IMR-90 (cell line): ENCODE measurements at regions not wholly inside any gene's neighbourhood (a gene's known extent, or its start where the extent isn't known, plus 50 kb on each side); places are given as distances from the start of the nearest gene placed in this dataset.

ENCODE experiments used
- ATAC-seq: fragments of 200-7000 bp; cut with Tn5 transposase; 2 replicates; pipeline ENCODE4 v1.9.1; 2020; ENCODE audit warnings: low read depth, mild to moderate bottlenecking, moderate library complexity
- BruUV-seq: library from RNA; stranded (reverse); fragments of 400-500 nt; replicated peaks from 2 replicates; lab custom pipeline; 2021; lab: Mats Ljungman, UMichigan
- CTCF ChIA-PET: fragments of 300-600 bp; formaldehyde crosslinking; extraction: SDS; loops from one replicate; lab custom pipeline; 2021; ENCODE audit warnings: antibody characterized with exemption; lab: Yijun Ruan, JAX
- POLR2A ChIA-PET: fragments of 300-600 bp; sonication (Branson Sonifier 250); formaldehyde crosslinking; loops from one replicate; lab custom pipeline; 2022; ENCODE audit warnings: antibody characterized with exemption; ENCODE audit not compliant: unreplicated experiment; lab: Charles Lee
- DNase-seq: peaks from one replicate; pipeline ENCODE4 v3.0.0; 2013
- H2AFZ ChIP-seq: replicated peaks from 2 replicates; pipeline ENCODE3; 2013; ENCODE audit warnings: low read length, mild to moderate bottlenecking; ENCODE audit not compliant: poor library complexity
- H2AK5ac ChIP-seq: 2 replicates; pipeline ENCODE4 v1.6.1; 2013; ENCODE audit warnings: low read depth, low read length, inconsistent platforms
- H2AK9ac ChIP-seq: replicated peaks from 2 replicates; pipeline ENCODE3; 2013; ENCODE audit warnings: mild to moderate bottlenecking, low read depth, low read length, moderate library complexity; ENCODE audit not compliant: poor library complexity
- H2BK120ac ChIP-seq: 2 replicates; pipeline ENCODE4 v1.6.1; 2013; ENCODE audit warnings: low read depth, low read length, inconsistent platforms
- H2BK15ac ChIP-seq: 3 replicates; pipeline ENCODE4 v1.6.1; 2013; ENCODE audit warnings: low read depth, low read length, inconsistent platforms
- H2BK20ac ChIP-seq: 2 replicates; pipeline ENCODE4 v1.6.1; 2013; ENCODE audit warnings: low read depth, mild to moderate bottlenecking, inconsistent platforms, low read length, moderate library complexity
- H2BK5ac ChIP-seq: 2 replicates; pipeline ENCODE4 v1.6.1; 2013; ENCODE audit warnings: mild to moderate bottlenecking, low read depth, low read length, inconsistent platforms; ENCODE audit not compliant: poor library complexity, severe bottlenecking
- H3K14ac ChIP-seq: replicated peaks from 2 replicates; pipeline ENCODE4 v1.6.1; 2013; ENCODE audit warnings: low read depth, low read length, inconsistent platforms
- H3K18ac ChIP-seq: 2 replicates; pipeline ENCODE4 v1.6.1; 2013; ENCODE audit warnings: low read depth, low read length, control low read depth
- H3K23ac ChIP-seq: 2 replicates; pipeline ENCODE4 v1.6.1; 2013; ENCODE audit warnings: low read depth, low read length, inconsistent platforms
- H3K27ac ChIP-seq: 2 replicates; pipeline ENCODE4 v1.5.1; 2013; ENCODE audit warnings: mild to moderate bottlenecking, control low read depth, low read length; ENCODE audit not compliant: insufficient read depth
- H3K27me3 ChIP-seq: 2 replicates; pipeline ENCODE4 v1.6.1; 2013; ENCODE audit warnings: low read length; ENCODE audit not compliant: control insufficient read depth, insufficient read depth
- H3K36me3 ChIP-seq: 2 replicates; pipeline ENCODE4 v1.6.1; 2013; ENCODE audit warnings: low read length, mixed read lengths; ENCODE audit not compliant: control insufficient read depth, insufficient read depth
- H3K4ac ChIP-seq: 2 replicates; pipeline ENCODE4 v1.6.1; 2013; ENCODE audit warnings: low read depth, low read length, inconsistent platforms
- H3K4me1 ChIP-seq: 2 replicates; pipeline ENCODE4 v1.6.1; 2013; ENCODE audit warnings: low read length, mixed read lengths; ENCODE audit not compliant: control insufficient read depth, insufficient read depth
- H3K4me2 ChIP-seq: 2 replicates; pipeline ENCODE4 v1.6.1; 2013; ENCODE audit warnings: low read depth, mild to moderate bottlenecking, control low read depth, low read length, moderate library complexity
- H3K4me3 ChIP-seq: 2 replicates; pipeline ENCODE4 v1.5.1; 2013; ENCODE audit warnings: low read depth, mild to moderate bottlenecking, control low read depth, low read length, moderate library complexity; ENCODE audit not compliant: insufficient read depth
- H3K56ac ChIP-seq: 2 replicates; pipeline ENCODE4 v1.6.1; 2013; ENCODE audit warnings: low read length, inconsistent platforms; ENCODE audit not compliant: insufficient read depth; ENCODE audit errors: extremely low read depth
- H3K79me1 ChIP-seq, 2 experiments: 2 replicates each; pipeline ENCODE4 v1.6.1; 2013; ENCODE audit warnings: low read length in 2 of 2, inconsistent platforms in 1 of 2, low read depth in 1 of 2
- H3K9ac ChIP-seq: 2 replicates; pipeline ENCODE4 v1.6.1; 2013; ENCODE audit warnings: low read depth, low read length, control low read depth
- H3K9me1 ChIP-seq: 2 replicates; pipeline ENCODE4 v1.6.1; 2013; ENCODE audit warnings: low read length, inconsistent platforms; ENCODE audit not compliant: insufficient read depth
- H3K9me3 ChIP-seq: 2 replicates; pipeline ENCODE4 v1.6.1; 2013; ENCODE audit warnings: low read length; ENCODE audit not compliant: control insufficient read depth, insufficient read depth
- H4K20me1 ChIP-seq: 2 replicates; pipeline ENCODE4 v1.6.1; 2013; ENCODE audit warnings: low read length, inconsistent platforms; ENCODE audit not compliant: insufficient read depth
- H4K5ac ChIP-seq: 2 replicates; pipeline ENCODE4 v1.6.1; 2013; ENCODE audit warnings: mild to moderate bottlenecking, low read depth, low read length, control low read depth
- H4K8ac ChIP-seq, 2 experiments: 2 replicates each; pipeline ENCODE4 v1.6.1; 2013; ENCODE audit warnings: low read depth in 2 of 2, low read length in 2 of 2, control low read depth in 1 of 2, inconsistent platforms in 1 of 2
- H4K91ac ChIP-seq: 2 replicates; pipeline ENCODE4 v1.6.1; 2013; ENCODE audit warnings: low read depth, low read length, inconsistent platforms; ENCODE audit not compliant: insufficient read depth
- CEBPB ChIP-seq: IDR thresholded peaks from 2 replicates; pipeline ENCODE4 v1.6.1; 2012; ENCODE audit warnings: low read depth, low read length, improper control_type of control experiment
- CHD1 ChIP-seq: IDR thresholded peaks from 2 replicates; pipeline ENCODE4 v1.6.1; 2012; ENCODE audit warnings: low read depth, low read length, improper control_type of control experiment
- FOS ChIP-seq: fragments of 150-350 bp; IDR thresholded peaks from 2 replicates; pipeline ENCODE4 v1.6.1; 2016; ENCODE audit warnings: low read depth, low read length
- MAFK ChIP-seq: IDR thresholded peaks from 2 replicates; pipeline ENCODE4 v1.6.1; 2012; ENCODE audit warnings: low read depth, low read length, improper control_type of control experiment
- MXI1 ChIP-seq: IDR thresholded peaks from 2 replicates; pipeline ENCODE4 v1.6.1; 2012; ENCODE audit warnings: low read depth, mild to moderate bottlenecking, low read length, moderate library complexity, borderline replicate concordance
- POLR2A ChIP-seq: IDR thresholded peaks from 2 replicates; pipeline ENCODE4 v1.6.1; 2012; ENCODE audit warnings: mild to moderate bottlenecking, low read depth, low read length
- RAD21 ChIP-seq: IDR thresholded peaks from 2 replicates; pipeline ENCODE4 v1.6.1; 2012; ENCODE audit warnings: low read length, improper control_type of control experiment
- RCOR1 ChIP-seq: IDR thresholded peaks from 2 replicates; pipeline ENCODE4 v1.6.1; 2012; ENCODE audit warnings: mild to moderate bottlenecking, low read length, improper control_type of control experiment; ENCODE audit not compliant: insufficient replicate concordance
- WGBS, 2 experiments: methylation state at CpG; one replicate each; pipeline versions ENCODE4 v1.1.5 to v1.1.7; 2013; ENCODE audit warnings: missing lambda C conversion rate in 2 of 2; ENCODE audit not compliant: insufficient read length in 1 of 2; ENCODE audit errors: extremely low coverage in 2 of 2; 5-methylcytosine and 5-hydroxymethylcytosine counted together
- dilution Hi-C: fragments of 300-500 bp; cut with HindIII; formaldehyde crosslinking; loops from one replicate; pipeline ENCODE4 v1.14.3; 2018; ENCODE audit warnings: low sequenced_read_pairs; ENCODE audit not compliant: unreplicated experiment
- in situ Hi-C: fragments of 300-500 bp; cut with MboI; formaldehyde crosslinking; loops from 3 replicates; pipeline ENCODE4 v1.14.3; 2019; ENCODE audit warnings: low sequenced_read_pairs, inconsistent platforms, mixed read lengths
- intact Hi-C: fragments of 100-400 bp; cut with micrococcal nuclease; formaldehyde crosslinking; loops from 2 replicates; pipeline ENCODE4 v1.10.0; 2022
- TF ChIP-seq, protein P1 (sequence below): fragments of 150-350 bp; IDR thresholded peaks from 2 replicates; pipeline ENCODE4 v1.6.1; 2017; ENCODE audit warnings: mild to moderate bottlenecking, antibody characterized with exemption, low read length, low read depth

DNA sequence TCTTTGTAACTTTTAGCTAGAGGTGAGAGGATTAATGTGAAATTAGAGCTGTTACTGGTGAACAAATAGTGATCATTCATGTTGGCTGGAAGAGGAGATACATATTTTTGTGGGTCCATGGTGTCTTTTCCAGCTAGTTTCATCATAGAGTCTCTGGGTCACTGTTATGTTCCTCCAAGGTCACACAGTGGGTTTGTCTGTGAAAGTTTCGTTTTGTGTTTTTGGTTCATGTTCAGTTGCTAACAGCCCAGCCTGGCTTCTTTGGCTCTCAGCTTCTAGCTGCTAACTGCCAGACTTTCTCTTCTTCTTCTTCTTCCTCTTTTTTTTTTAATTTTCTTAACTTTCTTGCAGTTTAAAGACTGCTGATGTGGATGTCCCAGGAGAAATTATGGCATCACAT, 480.0 kb upstream of the SYT4 start:
- Histone ChIP-seq H3K4me2 (no peak overlapping the region), H4K5ac (no peak overlapping the region), H3K27me3 (no peaks in the 10 kb centered on the region), H2AK9ac (no peak overlapping the region), H2AK5ac (no peak overlapping the region), H3K18ac (no peak overlapping the region), H2BK5ac (no peak overlapping the region), H4K91ac (no peak overlapping the region), H2AFZ (no peak overlapping the region), H3K4me3 (no peak overlapping the region), H3K4me1 (no peaks in the 10 kb centered on the region), H4K20me1 (no peaks in the 10 kb centered on the region), H3K9ac (no peak overlapping the region), H4K8ac (no peak overlapping the region), H3K9me3 (no peaks in the 10 kb centered on the region), H3K79me1 (no peaks in the 10 kb centered on the region), H3K23ac (no peak overlapping the region), H3K14ac (no peak overlapping the region), H3K56ac (no peak overlapping the region), H3K9me1 (no peaks in the 10 kb centered on the region), H2BK120ac (no peak overlapping the region), H2BK15ac (no peak overlapping the region), H3K4ac (no peak overlapping the region), H3K36me3 (no peaks in the 10 kb centered on the region), H3K27ac (no peak overlapping the region), H2BK20ac (no peak overlapping the region)
- TF ChIP-seq RAD21: no peak
- no peak for TF ChIP-seq MAFK
- TF ChIP-seq, protein P1, sequence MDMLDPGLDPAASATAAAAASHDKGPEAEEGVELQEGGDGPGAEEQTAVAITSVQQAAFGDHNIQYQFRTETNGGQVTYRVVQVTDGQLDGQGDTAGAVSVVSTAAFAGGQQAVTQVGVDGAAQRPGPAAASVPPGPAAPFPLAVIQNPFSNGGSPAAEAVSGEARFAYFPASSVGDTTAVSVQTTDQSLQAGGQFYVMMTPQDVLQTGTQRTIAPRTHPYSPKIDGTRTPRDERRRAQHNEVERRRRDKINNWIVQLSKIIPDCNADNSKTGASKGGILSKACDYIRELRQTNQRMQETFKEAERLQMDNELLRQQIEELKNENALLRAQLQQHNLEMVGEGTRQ: no peak
- no peak for TF ChIP-seq MXI1
- TF ChIP-seq POLR2A: no peak
- no peak for TF ChIP-seq FOS
- no peak for TF ChIP-seq RCOR1
- TF ChIP-seq CHD1: no peak
- TF ChIP-seq CEBPB: no peak
- dilution Hi-C loops: no loop called here
- BruUV-seq: no TSS peak
- in situ Hi-C loops: no loop called here
- POLR2A ChIA-PET: no interaction called here
- no peak for ATAC-seq
- intact Hi-C loops: no loop called here
- no peak for DNase-seq
- CTCF ChIA-PET: no interaction called here
- whole genome bisulfite sequencing, 2 experiments: no CpG with 5 or more reads among the region's 1 CpG
